ENCODE measurements at regions not wholly inside any gene's neighbourhood (a gene's known extent, or its start where the extent isn't known, plus 50 kb on each side); places are given as distances from the start of the nearest gene placed in this dataset.

DNA sequence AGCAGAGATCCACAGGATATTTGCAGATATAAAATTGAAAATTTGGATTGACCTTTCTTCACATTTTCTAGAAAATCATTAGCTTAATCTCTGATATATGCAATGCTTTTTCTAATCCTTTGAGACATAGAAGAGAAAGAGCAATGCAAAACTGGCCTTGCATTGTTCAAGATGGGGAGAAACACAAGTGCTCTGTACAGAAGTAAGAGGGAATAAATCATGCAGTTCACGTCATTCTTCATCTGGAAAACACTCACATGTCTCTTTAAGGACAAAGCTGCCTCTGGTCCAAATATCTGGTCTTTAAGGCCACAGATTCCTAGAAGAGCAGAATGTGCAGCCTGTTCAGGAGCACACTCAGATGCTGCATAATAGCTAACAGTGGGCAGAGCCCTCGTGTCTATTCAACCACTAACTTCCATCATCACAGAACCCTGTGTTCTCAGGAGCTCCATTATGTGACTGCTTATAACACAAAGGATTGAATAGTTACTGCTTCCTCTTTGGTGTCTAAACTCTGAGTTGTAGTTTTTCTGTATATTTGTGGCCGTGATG, 277.5 kb downstream of the PLK2 start:
- Histone ChIP-seq H3K9me3 (ENCODE audit: control insufficient read depth, low read length) (no peaks in the 10 kb centered on the region), H3K27me3 (ENCODE audit: control insufficient read depth, insufficient read depth, low read length, poor library complexity, severe bottlenecking) (no peaks in the 10 kb centered on the region), H3K36me3 (ENCODE audit: control insufficient read depth, insufficient read depth, low read length) (no peaks in the 10 kb centered on the region), H3K27ac (ENCODE audit: low read depth, low read length) (no peak overlapping the region), H3K9ac (ENCODE audit: extremely low read depth, low read length, poor library complexity, severe bottlenecking) (no peak overlapping the region), H3K4me3 (ENCODE audit: low read length) (no peak overlapping the region), H3K4me1 (ENCODE audit: control insufficient read depth, insufficient read depth, low read length) (peaks cover 4% of the 10 kb centered on the region)
- no peak overlapping the region for H3K4me3 Mint-ChIP-seq
- 73 to 93% methylated on average over 2 to 3 of the region's 3 CpGs for WGBS, 2 experiments (ENCODE audit: insufficient coverage in 1 of 2, insufficient read length in 1 of 2)
- no peaks in the 10 kb centered on the region for H3K9me3 Mint-ChIP-seq
- peaks cover 8% of the 10 kb centered on the region for H3K4me1 Mint-ChIP-seq
- H3K27me3 Mint-ChIP-seq (ENCODE audit: insufficient read depth), result no peaks in the 10 kb centered on the region
- H3K27ac Mint-ChIP-seq, result no peak overlapping the region
- no peak for DNase-seq
- TF ChIP-seq, protein P1, sequence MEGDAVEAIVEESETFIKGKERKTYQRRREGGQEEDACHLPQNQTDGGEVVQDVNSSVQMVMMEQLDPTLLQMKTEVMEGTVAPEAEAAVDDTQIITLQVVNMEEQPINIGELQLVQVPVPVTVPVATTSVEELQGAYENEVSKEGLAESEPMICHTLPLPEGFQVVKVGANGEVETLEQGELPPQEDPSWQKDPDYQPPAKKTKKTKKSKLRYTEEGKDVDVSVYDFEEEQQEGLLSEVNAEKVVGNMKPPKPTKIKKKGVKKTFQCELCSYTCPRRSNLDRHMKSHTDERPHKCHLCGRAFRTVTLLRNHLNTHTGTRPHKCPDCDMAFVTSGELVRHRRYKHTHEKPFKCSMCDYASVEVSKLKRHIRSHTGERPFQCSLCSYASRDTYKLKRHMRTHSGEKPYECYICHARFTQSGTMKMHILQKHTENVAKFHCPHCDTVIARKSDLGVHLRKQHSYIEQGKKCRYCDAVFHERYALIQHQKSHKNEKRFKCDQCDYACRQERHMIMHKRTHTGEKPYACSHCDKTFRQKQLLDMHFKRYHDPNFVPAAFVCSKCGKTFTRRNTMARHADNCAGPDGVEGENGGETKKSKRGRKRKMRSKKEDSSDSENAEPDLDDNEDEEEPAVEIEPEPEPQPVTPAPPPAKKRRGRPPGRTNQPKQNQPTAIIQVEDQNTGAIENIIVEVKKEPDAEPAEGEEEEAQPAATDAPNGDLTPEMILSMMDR (conservative IDR thresholded peaks at IDR 0.05), result no peak
- H3K36me3 Mint-ChIP-seq (ENCODE audit: low read depth), result no peaks in the 10 kb centered on the region

DNA sequence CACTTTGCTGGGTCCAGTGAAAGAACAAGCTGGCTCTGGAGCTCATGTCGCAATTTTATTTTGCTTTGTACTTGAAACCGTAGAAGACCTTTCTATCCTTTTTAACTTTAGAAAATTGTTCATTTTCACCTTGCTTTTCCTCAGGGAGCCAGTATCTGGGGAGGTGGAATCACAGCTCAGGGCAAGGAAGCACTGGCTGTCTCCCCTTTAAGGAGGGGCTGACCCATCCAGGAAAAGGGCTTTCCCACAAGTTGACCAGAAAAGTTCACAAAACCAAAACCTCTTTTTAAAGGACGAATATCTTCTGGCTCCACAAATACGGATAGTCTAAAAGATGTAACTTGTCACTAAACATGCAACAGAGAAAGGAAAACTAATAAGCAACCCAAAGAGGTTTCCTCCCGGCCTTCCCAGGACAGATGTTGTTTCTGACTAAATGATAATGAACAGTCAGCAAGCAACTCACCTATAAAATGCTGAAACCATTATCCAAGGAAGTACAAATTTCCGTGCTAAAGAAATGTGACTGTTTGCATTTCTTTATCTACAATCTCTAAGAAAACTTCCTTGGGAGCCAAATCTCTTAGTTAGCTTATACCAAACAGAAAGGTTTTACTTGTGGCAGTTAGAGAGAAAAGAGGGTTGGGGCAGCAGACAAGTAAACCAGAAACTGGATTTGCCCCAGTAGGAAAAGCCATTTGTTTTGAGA, 278.2 kb downstream of the PLK2 start:
- TF ChIP-seq, protein P1 (conservative IDR thresholded peaks at IDR 0.05), result no peak
- Histone ChIP-seq H3K9ac (ENCODE audit: extremely low read depth, low read length, poor library complexity, severe bottlenecking) (no peak overlapping the region), H3K36me3 (ENCODE audit: control insufficient read depth, insufficient read depth, low read length) (no peaks in the 10 kb centered on the region), H3K27ac (ENCODE audit: low read depth, low read length) (no peak overlapping the region), H3K4me1 (ENCODE audit: control insufficient read depth, insufficient read depth, low read length) (peaks cover 4% of the 10 kb centered on the region), H3K27me3 (ENCODE audit: control insufficient read depth, insufficient read depth, low read length, poor library complexity, severe bottlenecking) (no peaks in the 10 kb centered on the region), H3K9me3 (ENCODE audit: control insufficient read depth, low read length) (no peaks in the 10 kb centered on the region), H3K4me3 (ENCODE audit: low read length) (no peak overlapping the region)
- DNase-seq, result no peak
- 72 to 73% methylated on average over 6 of the region's 6 CpGs for WGBS, 2 experiments (ENCODE audit: insufficient coverage in 1 of 2, insufficient read length in 1 of 2)
- Mint-ChIP-seq H3K27ac (no peak overlapping the region), H3K27me3 (ENCODE audit: insufficient read depth) (no peaks in the 10 kb centered on the region), H3K9me3 (no peaks in the 10 kb centered on the region), H3K4me1 (peaks cover 8% of the 10 kb centered on the region), H3K36me3 (ENCODE audit: low read depth) (no peaks in the 10 kb centered on the region), H3K4me3 (no peak overlapping the region)

DNA sequence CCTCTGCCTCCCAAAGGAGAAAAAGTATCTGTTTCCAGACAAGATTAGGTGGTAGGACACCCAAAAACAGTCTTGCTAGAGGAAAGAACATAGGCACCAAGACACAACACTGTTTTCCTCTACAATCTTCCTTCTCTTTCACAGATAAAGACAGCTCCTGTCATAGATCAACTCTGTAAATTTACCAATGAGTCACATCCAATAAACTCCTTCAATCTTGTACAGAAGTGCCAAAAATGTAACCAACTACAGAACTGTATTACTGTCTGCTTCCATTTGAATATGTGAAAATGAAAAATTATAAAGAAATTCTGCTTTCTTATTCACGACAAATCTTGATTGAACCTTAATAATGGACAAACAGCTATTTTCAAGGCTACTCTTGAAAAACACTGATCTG, 286.9 kb downstream of the PLK2 start:
- TF ChIP-seq, protein P1 (conservative IDR thresholded peaks at IDR 0.05), result no peak
- Mint-ChIP-seq H3K27ac (no peak overlapping the region), H3K27me3 (ENCODE audit: insufficient read depth) (no peaks in the 10 kb centered on the region), H3K9me3 (no peaks in the 10 kb centered on the region), H3K4me3 (no peak overlapping the region), H3K4me1 (no peaks in the 10 kb centered on the region), H3K36me3 (ENCODE audit: low read depth) (no peaks in the 10 kb centered on the region)
- no peaks in the 10 kb centered on the region for H3K4me1 ChIP-seq (ENCODE audit: control insufficient read depth, insufficient read depth, low read length)
- H3K27ac ChIP-seq (ENCODE audit: low read depth, low read length), result no peak overlapping the region
- H3K9ac ChIP-seq (ENCODE audit: extremely low read depth, low read length, poor library complexity, severe bottlenecking), result no peak overlapping the region
- no peak for DNase-seq
- H3K9me3 ChIP-seq (ENCODE audit: control insufficient read depth, low read length), result no peaks in the 10 kb centered on the region
- no peak overlapping the region for H3K4me3 ChIP-seq (ENCODE audit: low read length)
- no peaks in the 10 kb centered on the region for H3K27me3 ChIP-seq (ENCODE audit: control insufficient read depth, insufficient read depth, low read length, poor library complexity, severe bottlenecking)
- H3K36me3 ChIP-seq (ENCODE audit: control insufficient read depth, insufficient read depth, low read length), result no peaks in the 10 kb centered on the region
- WGBS, 2 experiments (ENCODE audit: insufficient coverage in 1 of 2, insufficient read length in 1 of 2), result 90% methylated on average over 1 of the region's 1 CpG; no CpG with 5 or more reads in 1 of the 2 experiments

All from endodermal cell (in vitro differentiated cells).